ENCODE measurements at regions not wholly inside any gene's neighbourhood (a gene's known extent, or its start where the extent isn't known, plus 50 kb on each side); places are given as distances from the start of the nearest gene placed in this dataset.
A peak's percentile ranks its signal among the peaks of the same experiment; 100 is the strongest.

DNA sequence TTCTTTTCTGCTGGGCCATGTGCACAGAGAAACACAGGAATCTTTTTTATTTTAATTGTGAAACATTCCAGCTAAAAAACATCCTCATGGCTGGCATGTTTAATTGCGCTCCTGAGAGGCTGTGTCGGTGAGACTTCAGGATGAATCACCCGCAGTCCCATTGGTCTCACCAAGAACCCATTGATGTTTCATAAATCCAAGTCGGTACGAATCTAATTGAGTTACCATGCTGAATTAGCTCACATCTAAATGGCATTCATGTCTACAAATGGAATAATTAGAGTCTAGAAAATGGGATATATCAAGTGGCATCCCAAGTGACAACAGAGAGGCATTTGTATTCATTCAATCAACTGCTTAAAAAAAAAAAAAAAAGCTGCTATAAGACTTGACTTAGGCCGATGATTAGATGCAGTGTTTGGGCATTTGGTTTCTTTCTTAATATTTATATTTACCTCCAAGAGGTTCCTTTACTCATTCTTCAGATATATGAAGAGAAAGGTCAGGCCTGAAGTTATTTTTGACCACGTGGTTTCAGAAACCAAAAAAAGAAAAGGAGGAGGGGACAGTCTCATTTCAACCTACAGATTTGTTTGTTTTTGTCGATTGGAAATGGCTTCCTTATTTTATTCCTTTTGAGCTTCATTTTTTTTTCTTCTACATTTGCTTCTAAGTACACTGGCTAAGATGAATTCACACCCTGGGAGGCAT is 79.1 kb upstream of the FOXB1 start:
- no peak for DNase-seq (ENCODE audit: low read depth)
- TF ChIP-seq, protein P1, sequence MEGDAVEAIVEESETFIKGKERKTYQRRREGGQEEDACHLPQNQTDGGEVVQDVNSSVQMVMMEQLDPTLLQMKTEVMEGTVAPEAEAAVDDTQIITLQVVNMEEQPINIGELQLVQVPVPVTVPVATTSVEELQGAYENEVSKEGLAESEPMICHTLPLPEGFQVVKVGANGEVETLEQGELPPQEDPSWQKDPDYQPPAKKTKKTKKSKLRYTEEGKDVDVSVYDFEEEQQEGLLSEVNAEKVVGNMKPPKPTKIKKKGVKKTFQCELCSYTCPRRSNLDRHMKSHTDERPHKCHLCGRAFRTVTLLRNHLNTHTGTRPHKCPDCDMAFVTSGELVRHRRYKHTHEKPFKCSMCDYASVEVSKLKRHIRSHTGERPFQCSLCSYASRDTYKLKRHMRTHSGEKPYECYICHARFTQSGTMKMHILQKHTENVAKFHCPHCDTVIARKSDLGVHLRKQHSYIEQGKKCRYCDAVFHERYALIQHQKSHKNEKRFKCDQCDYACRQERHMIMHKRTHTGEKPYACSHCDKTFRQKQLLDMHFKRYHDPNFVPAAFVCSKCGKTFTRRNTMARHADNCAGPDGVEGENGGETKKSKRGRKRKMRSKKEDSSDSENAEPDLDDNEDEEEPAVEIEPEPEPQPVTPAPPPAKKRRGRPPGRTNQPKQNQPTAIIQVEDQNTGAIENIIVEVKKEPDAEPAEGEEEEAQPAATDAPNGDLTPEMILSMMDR (IDR thresholded peaks at IDR 0.05; ENCODE audit: insufficient read depth, low read depth, low read length, missing control alignments) = no peak
- H3K4me3 ChIP-seq (ENCODE audit: low read depth, low read length) = no peak overlapping the region

DNA sequence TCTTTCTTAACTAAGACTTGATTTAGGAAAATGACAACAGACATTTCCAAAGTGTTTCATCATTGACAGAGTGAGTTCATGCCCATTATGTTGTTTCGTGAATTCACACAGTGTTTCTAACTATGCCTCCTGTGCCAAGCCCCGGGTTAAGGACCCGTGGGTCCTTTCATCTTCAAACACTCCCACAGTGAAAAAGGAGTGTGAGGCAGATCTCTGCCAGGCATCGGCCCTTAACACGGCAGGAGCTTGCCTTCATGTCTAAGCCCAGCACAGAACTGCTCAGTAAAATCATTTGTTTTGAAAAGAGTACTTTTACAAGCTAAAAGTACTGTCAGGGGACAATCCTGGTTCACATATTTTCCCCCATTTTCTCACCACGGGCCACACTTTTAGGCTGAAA is 80.0 kb upstream of the FOXB1 start:
- TF ChIP-seq, protein P1 (IDR thresholded peaks at IDR 0.05; ENCODE audit: insufficient read depth, low read depth, low read length, missing control alignments) = no peak
- H3K4me3 ChIP-seq (ENCODE audit: low read depth, low read length) = no peak overlapping the region
- no peak for DNase-seq (ENCODE audit: low read depth)

DNA sequence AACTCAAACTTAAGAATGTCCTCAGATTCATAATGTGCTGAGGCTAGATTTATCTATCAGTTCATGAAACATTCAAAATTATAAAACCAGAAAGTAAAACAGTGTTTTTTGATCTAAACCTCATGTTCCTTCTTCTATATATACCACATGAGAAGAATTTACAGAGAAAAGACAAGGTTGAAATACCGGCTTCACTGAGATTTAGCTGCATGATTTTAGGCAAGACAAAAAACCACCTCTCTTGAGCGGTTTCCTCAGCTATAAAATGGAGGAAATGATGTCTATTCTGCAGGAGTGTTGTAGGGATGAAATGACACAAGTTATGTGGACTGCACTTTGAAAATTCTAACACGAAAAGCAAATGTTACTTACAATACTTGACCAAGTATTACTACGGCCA is 80.6 kb upstream of the FOXB1 start:
- no peak for DNase-seq (ENCODE audit: low read depth)
- H3K4me3 ChIP-seq (ENCODE audit: low read depth, low read length) = no peak overlapping the region
- TF ChIP-seq, protein P1 (IDR thresholded peaks at IDR 0.05; ENCODE audit: insufficient read depth, low read depth, low read length, missing control alignments) = no peak

DNA sequence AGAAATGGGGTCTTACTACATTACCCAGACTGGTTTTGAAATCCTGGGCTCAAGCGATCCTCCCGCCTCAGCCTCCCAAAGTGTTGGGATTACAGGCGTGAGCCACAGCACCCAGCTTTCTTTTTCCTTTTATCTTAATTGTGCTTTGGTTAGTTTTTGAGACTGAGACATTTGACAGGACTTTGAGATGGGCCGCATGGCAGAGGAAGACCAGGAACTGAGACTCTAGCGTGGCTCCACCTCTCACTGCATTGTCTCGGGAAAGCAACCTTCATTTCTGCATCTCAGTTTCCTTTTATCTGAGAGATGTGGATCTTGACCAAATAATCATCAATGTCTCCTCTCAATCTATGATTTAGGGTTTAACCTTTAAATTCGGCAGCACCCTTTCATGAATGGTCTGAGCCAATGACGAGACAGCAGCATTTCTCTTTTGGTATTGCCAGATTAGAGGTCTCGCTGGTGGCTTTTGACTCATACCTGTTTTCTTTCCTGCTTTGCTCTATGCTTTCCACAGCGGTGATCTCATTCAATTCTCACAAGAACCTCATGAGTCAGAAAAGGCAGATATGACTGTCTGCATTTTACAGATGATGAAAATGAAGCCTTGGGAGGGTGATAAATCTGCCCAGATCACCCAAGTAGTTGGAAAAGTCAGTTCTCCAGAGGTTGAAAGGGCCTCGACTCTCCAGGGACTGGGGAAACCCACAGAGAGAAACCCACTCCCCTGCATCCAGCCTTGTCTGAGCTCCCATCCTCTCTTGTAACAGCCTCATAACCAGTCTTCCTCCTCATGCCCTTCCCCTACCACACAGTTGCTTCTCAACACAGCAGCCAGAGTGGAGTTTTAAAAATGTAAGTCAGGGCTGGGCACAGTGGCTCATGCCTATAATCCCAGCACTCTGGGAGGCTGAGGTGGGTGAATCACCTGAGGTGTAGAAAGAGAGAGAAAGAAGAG is 84.8 kb upstream of the FOXB1 start:
- H3K4me3 ChIP-seq (ENCODE audit: low read depth, low read length) = peak overlapping the region; percentile 41
- DNase-seq (ENCODE audit: low read depth) = peak; percentile 86

DNA sequence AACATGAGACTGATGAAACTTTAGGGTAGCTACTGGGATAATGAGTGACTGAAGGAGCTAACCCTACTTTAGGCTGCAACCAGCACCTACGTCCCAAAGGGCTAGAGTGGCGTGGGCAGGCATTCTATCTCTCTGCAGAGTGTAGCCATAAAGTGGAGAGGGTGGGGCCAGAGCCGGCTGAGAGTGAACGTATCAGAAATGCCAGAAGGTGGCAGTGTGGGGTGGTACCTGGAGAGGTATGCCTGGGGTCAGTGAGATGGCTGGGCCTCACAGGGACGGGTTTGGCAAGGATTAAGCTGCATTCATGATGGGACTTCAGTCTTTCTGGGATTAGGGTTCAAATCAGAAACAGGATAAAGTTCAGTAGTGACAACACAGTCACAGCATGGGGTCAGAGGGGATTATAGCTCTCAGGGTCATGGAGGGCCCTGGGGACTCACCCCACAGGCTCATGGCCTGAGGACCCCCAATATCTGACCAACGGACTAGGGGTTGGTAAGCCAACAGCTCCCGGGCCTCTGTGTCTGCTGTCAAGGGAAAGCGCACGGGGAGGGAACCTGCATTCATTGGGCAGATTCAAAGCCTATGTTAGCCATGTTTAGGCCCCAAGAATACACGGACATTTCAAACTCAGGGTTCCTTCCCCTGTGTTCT is 86.5 kb upstream of the FOXB1 start:
- no peak overlapping the region for H3K4me3 ChIP-seq (ENCODE audit: low read depth, low read length)
- DNase-seq (ENCODE audit: low read depth) = peak; percentile 77
- TF ChIP-seq, protein P1 (IDR thresholded peaks at IDR 0.05; ENCODE audit: insufficient read depth, low read depth, low read length, missing control alignments) = peak; percentile 73

More for the DNA sequence above, 84.8 kb upstream of the FOXB1 start:
- TF ChIP-seq, protein P1 (IDR thresholded peaks at IDR 0.05; ENCODE audit: insufficient read depth, low read depth, low read length, missing control alignments) = no peak

DNA sequence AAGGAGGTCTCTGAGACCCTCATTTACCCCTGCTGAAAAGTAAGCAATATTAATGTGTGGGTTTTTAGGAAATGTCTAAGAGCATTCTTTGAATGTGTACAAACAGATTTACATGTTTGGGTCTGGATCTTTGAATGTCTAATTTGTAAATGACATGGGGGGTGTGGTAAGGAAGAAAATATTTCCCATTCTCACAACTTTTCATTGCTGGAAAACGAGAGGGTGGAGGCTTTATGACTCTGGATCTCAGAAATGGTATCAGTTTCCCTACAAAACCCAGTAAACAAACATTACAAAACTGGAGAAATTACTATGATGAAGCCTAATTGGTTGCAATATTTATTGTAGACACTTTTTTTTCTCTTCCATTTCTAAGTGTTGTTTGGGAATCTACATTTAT is 98.1 kb upstream of the FOXB1 start:
- no peak overlapping the region for H3K4me3 ChIP-seq (ENCODE audit: low read depth, low read length)
- TF ChIP-seq, protein P1 (IDR thresholded peaks at IDR 0.05; ENCODE audit: insufficient read depth, low read depth, low read length, missing control alignments) = no peak
- DNase-seq (ENCODE audit: low read depth) = no peak

Data from GM12865 (cell line).